ENCODE measurements at regions not wholly inside any gene's neighbourhood (a gene's known extent, or its start where the extent isn't known, plus 50 kb on each side); places are given as distances from the start of the nearest gene placed in this dataset.

- DNase-seq (no peak), ATAC-seq (no peak)
Measured at GRCh38 chr10:28812384-28813372, 135.4 kb downstream of the BAMBI start.

DNA sequence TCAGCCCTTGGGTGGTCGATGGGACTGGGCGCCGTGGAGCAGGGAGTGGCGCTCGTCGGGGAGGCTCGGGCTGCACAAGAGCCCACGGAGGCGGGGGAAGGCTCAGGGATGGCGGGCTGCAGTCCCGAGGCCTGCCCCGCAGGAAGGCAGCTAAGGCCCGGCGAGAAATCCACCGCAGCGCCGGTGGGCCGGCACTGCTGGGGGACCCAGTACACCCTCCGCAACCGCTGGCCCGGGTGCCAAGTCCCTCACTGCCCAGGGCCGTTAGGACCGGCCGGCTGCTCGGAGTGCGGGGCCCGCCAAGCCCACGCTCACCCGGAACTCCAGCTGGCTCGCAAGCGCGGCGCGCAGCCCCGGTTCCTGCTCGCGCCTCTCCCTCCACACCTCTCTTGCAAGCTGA is 138.4 kb downstream of the BAMBI start:
- no peak for DNase-seq
- no peak for ATAC-seq

GRCh38 chr10:28822719-28823464 is 145.6 kb downstream of the BAMBI start:
- ATAC-seq (no peak), DNase-seq (no peak)

DNA sequence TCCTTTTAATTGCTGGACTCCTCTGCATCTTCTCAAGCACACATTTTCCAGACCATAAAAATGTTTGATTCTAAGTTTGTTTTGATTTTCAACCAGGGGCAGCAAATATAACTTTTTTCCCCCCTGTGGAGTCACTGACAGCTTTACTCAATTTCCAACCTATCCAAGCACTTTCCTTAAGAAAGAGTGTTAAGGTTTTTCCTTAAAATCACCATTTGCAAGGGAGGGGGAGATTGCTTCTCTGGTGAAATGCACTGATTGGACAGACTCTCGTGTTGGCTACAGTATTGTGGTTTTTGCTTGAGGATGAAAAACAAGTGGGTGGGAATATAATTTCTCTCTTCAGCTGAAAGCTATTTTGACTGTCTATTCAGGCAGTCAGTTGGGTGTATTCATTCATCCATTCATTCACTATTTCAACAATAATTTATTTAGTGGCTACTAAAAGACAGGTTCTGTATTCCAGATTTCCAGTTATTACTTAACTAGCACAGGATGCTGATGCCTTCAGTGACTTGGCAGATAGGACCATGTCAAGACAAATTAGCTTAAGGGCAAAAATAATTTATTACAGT is 146.3 kb downstream of the BAMBI start:
- ATAC-seq (no peak), DNase-seq (no peak)

GRCh38 chr10:28833313-28833712 is 156.0 kb downstream of the BAMBI start:
- DNase-seq: no peak
- no peak for ATAC-seq

DNA sequence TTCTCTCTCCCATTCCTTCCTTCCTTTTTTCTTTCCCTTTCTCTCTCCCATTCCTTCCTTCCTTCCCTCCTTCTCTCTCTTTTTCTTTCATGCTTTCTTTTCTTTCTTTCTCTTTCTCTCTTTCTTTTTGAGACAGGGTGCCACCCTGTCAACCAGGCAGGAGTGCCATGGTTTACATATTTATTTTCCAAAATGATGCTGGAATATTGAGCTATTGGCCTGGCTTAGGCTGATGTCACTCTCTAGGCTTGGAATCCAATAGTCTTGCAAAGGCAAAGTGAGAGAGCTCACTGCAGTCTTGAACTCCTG is 159.1 kb downstream of the BAMBI start:
- no peak for DNase-seq
- no peak for ATAC-seq

DNA sequence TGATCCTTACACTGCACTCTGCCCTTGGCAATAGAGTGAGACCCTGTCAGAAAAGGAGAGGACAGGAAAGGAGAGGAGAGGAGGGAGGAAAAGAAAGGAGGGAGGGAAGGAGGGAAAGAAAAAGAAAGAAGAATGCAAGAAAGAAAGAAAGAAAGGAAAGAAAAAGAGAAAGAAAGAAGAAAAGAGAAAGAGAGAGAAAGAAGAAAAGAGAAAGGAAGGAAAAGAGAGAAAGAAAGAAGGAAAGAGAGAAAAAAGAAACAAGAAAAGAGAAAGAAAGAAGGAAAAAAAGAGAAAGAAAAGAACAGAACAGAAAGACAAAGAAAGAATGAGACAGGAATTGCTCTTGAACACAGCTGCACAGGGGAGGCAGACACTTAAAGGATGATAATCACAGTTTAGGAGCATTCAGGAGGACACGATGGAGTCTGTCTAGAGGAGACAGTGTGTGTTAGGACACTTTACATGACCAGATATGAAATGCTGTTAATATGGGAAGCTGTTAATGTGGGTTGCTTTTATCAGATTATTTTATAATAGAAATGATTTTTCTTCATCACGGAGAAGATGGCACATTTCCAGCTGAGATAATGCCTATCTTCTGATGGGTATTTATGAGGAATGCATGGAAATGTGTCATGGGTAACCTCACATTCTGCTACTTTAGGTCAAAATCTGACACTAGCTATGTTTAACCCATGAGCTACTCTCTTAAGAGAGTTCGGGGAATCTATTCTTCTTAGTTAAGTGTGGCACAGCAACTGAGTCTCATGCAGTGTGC is 160.5 kb downstream of the BAMBI start:
- ATAC-seq (no peak), DNase-seq (no peak)

GRCh38 chr10:28838908-28839307 is 161.6 kb downstream of the BAMBI start:
- ATAC-seq (no peak), DNase-seq (no peak)

GRCh38 chr10:28839600-28840007 is 162.3 kb downstream of the BAMBI start:
- DNase-seq (no peak), ATAC-seq (no peak)

GRCh38 chr10:28840202-28840601 is 162.9 kb downstream of the BAMBI start:
- no peak for ATAC-seq
- DNase-seq: no peak

- no peak for ATAC-seq
- DNase-seq: no peak
Measured at GRCh38 chr10:28840971-28841370, 163.7 kb downstream of the BAMBI start.

GRCh38 chr10:28841625-28842024 is 164.3 kb downstream of the BAMBI start:
- no peak for DNase-seq
- no peak for ATAC-seq

- DNase-seq (no peak), ATAC-seq (no peak)
Measured at GRCh38 chr10:28842321-28842720, 165.0 kb downstream of the BAMBI start.

GRCh38 chr10:28845009-28845682 is 167.8 kb downstream of the BAMBI start:
- ATAC-seq (no peak), DNase-seq (no peak)

DNA sequence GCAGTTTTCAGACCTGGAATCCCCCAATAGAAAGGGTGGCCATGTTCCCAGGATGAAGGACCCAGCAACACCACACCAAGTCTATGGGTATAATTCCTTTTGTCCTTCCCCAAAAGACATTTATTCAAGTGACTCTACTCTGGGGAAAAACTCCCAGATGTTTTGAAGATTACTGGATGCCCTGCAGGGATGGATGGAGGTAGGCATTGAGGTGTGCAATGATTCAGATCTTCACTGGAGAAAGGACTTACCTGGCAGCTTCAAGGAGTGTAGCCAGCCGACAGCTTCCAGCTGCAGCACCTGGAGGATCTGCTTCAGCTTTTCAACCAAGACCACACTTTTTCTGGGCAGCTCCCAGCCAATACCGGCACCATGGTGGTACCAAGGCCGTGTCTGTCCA is 172.0 kb downstream of the BAMBI start:
- no peak for ATAC-seq
- no peak for DNase-seq

DNA sequence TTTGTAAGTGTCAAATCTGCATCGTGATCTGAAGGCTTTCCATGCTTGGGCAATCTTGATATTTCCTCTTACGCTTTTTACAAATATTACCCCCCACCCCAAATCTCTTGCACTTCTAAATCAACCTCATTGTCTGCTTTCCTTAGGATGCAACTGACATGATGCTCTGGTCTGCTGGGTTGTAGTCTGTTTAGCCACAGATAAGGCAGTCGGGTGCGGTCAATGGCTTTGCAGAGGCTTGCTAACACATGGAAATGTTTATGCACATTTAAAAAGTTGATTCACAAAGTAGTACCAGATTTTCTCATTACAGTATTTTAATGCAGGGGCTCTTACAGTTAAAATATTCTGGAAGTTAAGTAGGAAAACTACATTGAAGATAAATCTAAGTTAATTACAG is 172.5 kb downstream of the BAMBI start:
- DNase-seq: no peak
- no peak for ATAC-seq

GRCh38 chr10:28850784-28851183 is 173.5 kb downstream of the BAMBI start:
- DNase-seq: no peak
- ATAC-seq: no peak

GRCh38 chr10:28853195-28853594 is 175.9 kb downstream of the BAMBI start:
- ATAC-seq: no peak
- DNase-seq: no peak

DNA sequence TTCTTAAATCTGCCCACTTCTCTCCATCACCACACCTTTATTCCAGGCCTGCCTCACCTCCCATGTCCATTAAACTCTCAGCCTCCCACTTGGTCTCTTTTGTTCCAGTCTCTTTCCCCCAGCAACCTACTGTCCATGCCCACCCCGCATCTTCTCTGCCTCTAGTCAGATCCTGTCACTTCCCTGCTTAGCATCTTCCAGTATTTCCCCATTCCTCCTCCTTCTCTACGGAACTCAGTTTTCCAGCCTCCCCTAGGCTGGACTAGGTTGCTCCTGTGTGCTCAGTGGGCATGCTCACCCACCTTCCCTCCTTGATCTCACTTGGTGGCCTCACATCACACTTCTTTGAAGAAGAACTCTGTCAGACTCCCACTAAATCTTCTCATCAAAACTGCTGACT is 179.8 kb downstream of the BAMBI start:
- no peak for DNase-seq

DNA sequence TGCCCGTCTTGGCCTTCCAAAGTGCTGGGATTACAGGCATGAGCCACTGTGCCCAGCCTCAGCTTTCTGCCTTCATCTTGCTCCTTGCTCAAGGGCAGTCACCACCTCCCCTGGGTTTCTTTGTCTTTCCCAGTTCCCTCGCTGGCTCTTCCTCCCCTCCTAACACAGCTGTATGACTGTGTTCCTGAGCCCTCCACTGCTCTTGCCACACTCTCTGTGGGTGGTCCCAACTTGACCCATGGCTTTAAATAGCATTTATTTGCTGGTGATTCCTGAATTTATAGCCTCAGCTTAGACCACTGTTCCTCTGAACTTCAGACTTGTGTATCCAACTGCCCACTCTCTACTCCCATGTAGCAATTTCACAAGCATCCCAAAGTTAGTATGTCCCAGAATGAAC is 181.3 kb downstream of the BAMBI start:
- DNase-seq (no peak), ATAC-seq (no peak)

More for the DNA sequence above, 179.8 kb downstream of the BAMBI start:
- ATAC-seq: no peak

DNA sequence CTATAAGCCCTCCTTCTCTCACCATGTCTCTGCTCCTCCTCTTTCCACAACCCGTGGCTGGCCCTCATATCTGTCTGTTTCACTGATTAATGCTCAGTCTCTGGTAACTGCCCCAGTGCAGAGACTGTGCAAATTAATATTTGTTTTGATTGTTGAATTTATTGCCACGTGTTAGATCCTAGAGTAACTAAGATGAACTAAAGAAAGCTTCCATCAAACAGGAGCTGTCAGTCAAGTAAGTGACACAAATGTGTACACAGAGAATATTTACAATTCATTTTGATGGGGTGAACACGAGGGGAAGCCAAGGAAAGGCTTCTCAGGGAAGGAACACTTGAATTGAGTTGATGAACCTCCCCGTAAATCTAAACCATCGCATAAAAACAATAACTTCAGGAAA is 182.5 kb downstream of the BAMBI start:
- no peak for ATAC-seq

DNA sequence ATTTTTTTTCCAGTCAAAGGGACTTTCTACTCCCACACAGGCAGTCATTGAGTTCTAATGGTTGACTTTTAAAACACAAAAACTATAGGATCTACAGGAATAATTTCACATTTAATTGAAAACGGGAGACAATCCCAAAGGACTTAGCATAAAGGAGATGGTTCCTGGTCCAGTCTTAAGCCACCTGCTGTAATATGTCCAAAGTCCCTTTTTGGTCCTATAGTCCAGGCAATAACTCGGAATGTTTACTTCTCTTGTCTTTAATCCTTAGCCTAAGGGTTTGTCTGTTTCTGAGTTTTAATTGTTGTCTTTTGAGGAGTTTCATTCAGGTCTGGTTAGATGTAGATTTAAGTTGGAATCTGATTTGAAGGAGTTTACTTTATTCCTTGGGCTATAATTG is 184.9 kb downstream of the BAMBI start:
- DNase-seq (no peak), ATAC-seq (no peak)

More for the DNA sequence above, 182.5 kb downstream of the BAMBI start:
- DNase-seq: no peak

Measured in stimulated activated naive CD8-positive, alpha-beta T cell treated with anti-CD3 and anti-CD28 coated beads, Interleukin-15, Interleukin-2, amounts not matched to agents 100 U/mL and 50 U/mL, for 24 hours (primary cell).